WTC11 (cell line): ENCODE measurements at regions not wholly inside any gene's neighbourhood (a gene's known extent, or its start where the extent isn't known, plus 50 kb on each side); places are given as distances from the start of the nearest gene placed in this dataset.

Experiments used
- ATAC-seq: fragments of 200-7000 bp; cut with Tn5 transposase; 2 replicates; pipeline ENCODE4 v1.10.0; 2021; ENCODE audit warnings: mild to moderate bottlenecking, moderate library complexity
- CTCF ChIA-PET: fragments of 300-600 bp; sonication (Branson Sonifier 250); formaldehyde crosslinking; loops from one replicate; lab custom pipeline; 2021; ENCODE audit warnings: antibody characterized with exemption; lab: Charles Lee
- POLR2A ChIA-PET: fragments of 350-600 bp; sonication (Branson Sonifier 250); formaldehyde crosslinking; loops from one replicate; lab custom pipeline; 2021; ENCODE audit warnings: antibody characterized with exemption; lab: Charles Lee
- DNase-seq: peaks from one replicate; pipeline ENCODE4 v3.0.0; 2021; ENCODE audit warnings: low spot score
- H3K27ac Mint-ChIP-seq: 2 replicates; pipeline ENCODE4 v1.8.0; 2021; ENCODE audit warnings: mixed read lengths
- H3K27me3 Mint-ChIP-seq: 2 replicates; pipeline ENCODE4 v1.8.0; 2021; ENCODE audit warnings: low read depth, mild to moderate bottlenecking, moderate library complexity, mixed read lengths
- H3K36me3 Mint-ChIP-seq: 2 replicates; pipeline ENCODE4 v1.8.0; 2021; ENCODE audit warnings: mixed read lengths
- H3K4me1 Mint-ChIP-seq: 2 replicates; pipeline ENCODE4 v1.8.0; 2022; ENCODE audit warnings: mixed read lengths
- H3K4me3 Mint-ChIP-seq: 2 replicates; pipeline ENCODE4 v1.8.0; 2021; ENCODE audit warnings: mild to moderate bottlenecking, moderate library complexity, mixed read lengths
- H3K9me3 Mint-ChIP-seq: 2 replicates; pipeline ENCODE4 v1.8.0; 2021; ENCODE audit warnings: mixed read lengths
- AFF4 ChIP-seq: sonication (generic); formaldehyde crosslinking; IDR thresholded peaks from 2 replicates; pipeline ENCODE4 v1.8.1; 2023; ENCODE audit warnings: mild to moderate bottlenecking, missing genetic modification reagents, borderline replicate concordance
- AR ChIP-seq: fragments of 250-450 bp; sonication (Bioruptor Pico); IDR thresholded peaks from 2 replicates; pipeline ENCODE4 v1.9.0; 2021; ENCODE audit warnings: mild to moderate bottlenecking
- ETV6 ChIP-seq: sonication (generic); formaldehyde crosslinking; IDR thresholded peaks from 2 replicates; pipeline ENCODE4 v1.8.1; 2022; ENCODE audit warnings: mild to moderate bottlenecking, missing genetic modification reagents
- FOXP4 ChIP-seq: sonication (generic); formaldehyde crosslinking; IDR thresholded peaks from 2 replicates; pipeline ENCODE4 v1.8.0; 2022; ENCODE audit warnings: mild to moderate bottlenecking, missing genetic modification reagents
- JUN ChIP-seq: sonication (generic); formaldehyde crosslinking; IDR thresholded peaks from 2 replicates; pipeline ENCODE4 v1.8.0; 2023; ENCODE audit warnings: mild to moderate bottlenecking, missing genetic modification reagents
- PRDM15 ChIP-seq: sonication (generic); formaldehyde crosslinking; IDR thresholded peaks from 2 replicates; pipeline ENCODE4 v1.8.0; 2022; ENCODE audit warnings: missing genetic modification reagents
- RELA ChIP-seq: sonication (generic); formaldehyde crosslinking; IDR thresholded peaks from 2 replicates; pipeline ENCODE4 v1.8.1; 2022; ENCODE audit warnings: missing genetic modification reagents, mild to moderate bottlenecking, borderline replicate concordance
- SOX15 ChIP-seq: fragments of 250-450 bp; sonication (Bioruptor Pico); IDR thresholded peaks from 2 replicates; pipeline ENCODE4 v1.9.0; 2021; ENCODE audit warnings: mild to moderate bottlenecking
- ZMAT4 ChIP-seq: fragments of 250-450 bp; sonication (Bioruptor Pico); IDR thresholded peaks from 2 replicates; pipeline ENCODE4 v1.9.0; 2021; ENCODE audit warnings: mild to moderate bottlenecking
- ZNF121 ChIP-seq: sonication (generic); formaldehyde crosslinking; IDR thresholded peaks from 2 replicates; pipeline ENCODE4 v1.8.0; 2023; ENCODE audit warnings: missing genetic modification reagents
- ZNF219 ChIP-seq: sonication (generic); formaldehyde crosslinking; IDR thresholded peaks from 2 replicates; pipeline ENCODE4 v1.8.0; 2023; ENCODE audit warnings: missing genetic modification reagents, mild to moderate bottlenecking, borderline replicate concordance
- ZNF281 ChIP-seq: sonication (generic); formaldehyde crosslinking; IDR thresholded peaks from 2 replicates; pipeline ENCODE4 v1.8.0; 2023; ENCODE audit warnings: mild to moderate bottlenecking, missing genetic modification reagents
- ZNF532 ChIP-seq: fragments of 250-450 bp; sonication (Bioruptor Pico); IDR thresholded peaks from 2 replicates; pipeline ENCODE4 v1.9.0; 2021; ENCODE audit warnings: mild to moderate bottlenecking, borderline replicate concordance

- H3K36me3 Mint-ChIP-seq, result peaks cover 4% of the 10 kb centered on the region
- no peak overlapping the region for H3K27ac Mint-ChIP-seq
- DNase-seq, result no peak
- TF ChIP-seq ZNF121 (CRISPR knock-in tag) (no peak), FOXP4 (CRISPR knock-in tag) (no peak), ETV6 (CRISPR knock-in tag) (no peak), AR (no peak), SOX15 (CRISPR knock-in tag) (no peak), PRDM15 (no peak), RELA (CRISPR knock-in tag) (no peak), ZNF281 (CRISPR knock-in tag) (no peak), JUN (CRISPR knock-in tag) (no peak), ZMAT4 (CRISPR knock-in tag) (no peak), ZNF219 (no peak), AFF4 (CRISPR knock-in tag) (no peak), ZNF532 (CRISPR knock-in tag) (no peak)
- TF ChIP-seq, all 79 proteins: peak for 0
- no peak for ATAC-seq
- peaks cover 12% of the 10 kb centered on the region for H3K9me3 Mint-ChIP-seq
- no peaks in the 10 kb centered on the region for H3K4me1 Mint-ChIP-seq
- ChIA-PET CTCF (no interaction called here), POLR2A (interaction anchor here (0.5 kb wide), 1 partner anchor 28 kb away, joined by 6 read pairs; no protein-coding TSS in a partner anchor)
- no peak overlapping the region for H3K4me3 Mint-ChIP-seq
- H3K27me3 Mint-ChIP-seq, result peaks cover 15% of the 10 kb centered on the region
Measured at GRCh38 chr5:172531704-172532026, 77.3 kb upstream of the SH3PXD2B start.
